ENCODE measurements at regions not wholly inside any gene's neighbourhood (a gene's known extent, or its start where the extent isn't known, plus 50 kb on each side); places are given as distances from the start of the nearest gene placed in this dataset.
"Not testable (repeated sequence)": the region's sequence is repeated elsewhere in the genome, so short reads cannot be mapped to it uniquely, and the experiment has no call there.

DNA sequence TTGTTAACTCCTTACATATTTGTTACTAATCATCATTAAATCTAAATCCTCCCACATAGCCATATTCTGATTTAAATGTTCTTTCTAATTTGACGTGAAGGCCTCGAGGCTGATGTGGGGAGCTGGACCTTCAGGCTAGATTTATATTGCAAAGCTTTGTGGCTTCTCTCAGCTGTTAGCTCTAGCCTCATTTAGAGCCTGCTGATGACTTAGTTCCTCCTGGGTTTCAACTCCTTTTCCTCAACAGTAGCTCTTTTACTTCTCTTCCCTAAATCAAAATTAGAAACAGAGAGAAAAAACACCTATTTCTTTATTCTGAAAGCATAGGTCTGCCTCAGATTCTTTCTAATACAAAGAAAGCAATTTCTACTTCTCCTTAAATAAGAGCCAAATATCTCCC lies 477.5 kb upstream of the CCDC196 start:
- no peak for DNase-seq (ENCODE audit: low read depth in 1 of 2, low spot score in 1 of 2)

DNA sequence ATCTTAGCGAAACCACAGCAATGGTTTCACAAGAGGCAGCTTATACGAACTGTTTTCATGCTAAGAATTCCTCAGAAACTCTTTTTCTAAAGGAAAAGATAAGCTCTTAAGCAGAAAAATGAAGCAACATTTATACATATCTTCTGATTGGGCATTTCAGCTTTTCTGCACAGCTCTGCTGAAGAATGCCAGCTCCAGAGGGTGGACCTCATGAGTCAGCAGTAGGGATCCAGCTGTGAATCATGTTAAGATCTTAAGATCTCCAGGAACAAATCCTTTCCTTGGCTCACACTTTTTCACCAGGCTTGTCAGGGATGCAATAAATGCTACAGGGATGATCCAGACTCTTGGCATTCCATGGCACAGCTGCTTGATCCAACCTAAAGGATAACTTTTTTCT lies 477.1 kb upstream of the CCDC196 start:
- DNase-seq (ENCODE audit: low read depth in 1 of 2, low spot score in 1 of 2): no peak

- no peak for DNase-seq (ENCODE audit: low read depth in 1 of 2, low spot score in 1 of 2)
These were observed 475.5 kb upstream of the CCDC196 start for GRCh38 chr14:66010695-66011094.

DNA sequence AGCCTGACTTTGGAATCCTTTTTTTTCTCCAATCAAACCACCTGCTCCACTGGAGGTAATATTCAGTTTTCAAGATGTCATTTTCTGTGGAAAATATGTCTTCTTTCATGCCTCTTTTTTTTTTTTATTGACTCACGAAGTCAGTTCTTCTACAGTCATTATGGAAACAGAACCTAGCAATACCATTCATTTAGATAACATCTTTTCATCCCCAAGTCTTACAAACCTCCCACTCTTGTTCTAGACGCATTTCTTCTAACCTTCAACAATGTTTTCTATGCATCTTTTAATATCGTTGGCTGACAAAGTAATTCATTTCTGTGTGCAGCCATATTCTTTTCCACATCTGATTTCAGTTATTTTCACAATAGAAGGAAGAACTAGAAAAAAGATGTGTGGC lies 474.3 kb upstream of the CCDC196 start:
- DNase-seq (ENCODE audit: low read depth in 1 of 2, low spot score in 1 of 2): no peak

- DNase-seq (ENCODE audit: low read depth in 1 of 2, low spot score in 1 of 2): not testable (repeated sequence)
These were observed 472.6 kb upstream of the CCDC196 start for GRCh38 chr14:66013607-66014006.

DNA sequence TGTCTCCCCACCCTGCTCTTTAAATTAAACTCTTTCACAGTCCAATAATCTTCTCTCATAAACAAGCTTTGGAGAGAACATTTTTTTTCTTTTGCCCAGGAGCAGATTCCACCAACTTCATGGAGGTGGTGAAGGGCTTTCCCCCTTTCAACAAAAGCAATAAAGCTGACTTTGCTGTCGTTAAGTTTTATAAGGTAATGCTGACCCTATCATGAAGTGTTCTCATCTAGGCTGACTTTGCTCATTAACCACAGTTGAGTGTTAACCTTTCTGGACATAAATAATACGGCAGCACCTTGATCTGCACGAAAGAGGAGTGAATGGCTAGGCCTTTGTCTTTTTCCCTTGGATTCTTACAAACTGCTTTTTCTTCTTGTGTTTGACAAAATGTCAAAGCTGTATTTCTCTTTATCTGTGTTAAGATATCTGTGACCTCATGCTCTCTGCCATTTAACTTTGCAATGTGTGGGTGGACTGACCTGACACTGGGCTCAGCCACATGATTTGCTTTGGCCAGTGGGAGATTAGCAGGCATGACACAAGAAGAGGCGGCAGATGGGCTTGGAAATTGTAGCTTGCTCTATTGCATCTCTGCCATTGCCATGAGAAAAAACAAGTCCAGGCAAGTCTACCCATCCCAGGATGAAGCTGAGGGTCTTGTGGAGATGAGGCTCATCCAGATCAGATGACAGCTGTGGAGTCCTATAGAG lies 470.9 kb upstream of the CCDC196 start:
- no peak for DNase-seq (ENCODE audit: low read depth in 1 of 2, low spot score in 1 of 2)

DNA sequence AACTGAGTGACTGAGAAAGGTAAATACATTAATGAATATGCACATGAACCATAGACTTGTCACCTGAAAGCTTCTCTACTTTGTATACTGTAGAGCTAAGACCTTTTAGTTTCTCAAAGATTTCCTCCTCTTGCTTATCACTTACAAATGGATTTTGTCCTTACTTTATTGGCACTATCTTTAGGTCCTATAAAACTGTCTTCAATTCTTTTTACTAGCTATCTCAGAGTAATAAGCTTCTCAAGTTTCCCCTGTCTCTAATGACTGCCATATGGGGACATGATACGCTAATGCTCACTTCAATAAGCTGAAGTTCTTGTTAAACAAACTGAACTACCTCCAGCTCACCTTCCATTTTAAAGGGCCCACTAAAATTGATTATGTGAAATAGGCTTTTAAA lies 468.2 kb upstream of the CCDC196 start:
- DNase-seq (ENCODE audit: low read depth in 1 of 2, low spot score in 1 of 2): no peak

DNA sequence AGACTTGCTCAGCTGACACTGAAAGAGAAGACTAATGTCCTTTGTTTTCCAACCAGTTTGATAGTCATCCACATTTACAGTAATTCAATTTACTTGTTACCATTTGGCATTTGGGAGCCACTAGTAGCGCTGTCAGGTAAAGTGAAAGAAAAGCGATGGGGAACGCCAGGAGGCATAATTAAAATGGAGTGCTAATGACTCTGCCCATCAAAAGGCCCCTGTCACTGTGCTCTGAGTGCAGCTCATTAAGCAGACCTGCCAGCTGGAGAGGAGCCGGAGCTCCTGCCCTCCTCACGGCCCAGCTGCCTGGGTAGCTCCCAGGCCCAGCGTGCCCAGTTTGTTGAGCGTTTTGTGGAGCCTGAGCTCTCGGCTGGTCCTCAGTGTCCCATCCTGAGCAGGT lies 463.6 kb upstream of the CCDC196 start:
- DNase-seq (ENCODE audit: low read depth in 1 of 2, low spot score in 1 of 2): no peak

GRCh38 chr14:66025779-66026178 lies 460.4 kb upstream of the CCDC196 start:
- DNase-seq (ENCODE audit: low read depth in 1 of 2, low spot score in 1 of 2): no peak

DNA sequence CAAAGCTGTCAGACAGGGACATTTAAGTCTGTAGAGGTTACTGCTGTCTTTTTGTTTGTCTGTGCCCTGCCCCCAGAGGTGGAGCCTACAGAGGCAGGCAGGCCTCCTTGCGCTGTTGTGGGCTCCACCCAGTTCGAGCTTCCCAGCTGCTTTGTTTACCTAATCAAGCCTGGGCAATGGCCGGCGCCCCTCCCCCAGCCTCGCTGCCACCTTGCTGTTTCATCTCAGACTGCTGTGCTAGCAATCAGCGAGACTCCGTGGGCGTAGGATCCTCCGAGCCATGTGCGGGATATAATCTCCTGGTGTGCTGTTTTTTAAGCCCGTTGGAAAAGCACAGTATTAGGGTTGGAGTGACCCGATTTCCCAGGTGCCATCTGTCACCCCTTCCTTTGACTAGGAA lies 454.2 kb upstream of the CCDC196 start:
- not testable (repeated sequence) for DNase-seq (ENCODE audit: low read depth in 1 of 2, low spot score in 1 of 2)

GRCh38 chr14:66032800-66033199 lies 453.4 kb upstream of the CCDC196 start:
- no peak for DNase-seq (ENCODE audit: low read depth in 1 of 2, low spot score in 1 of 2)

GRCh38 chr14:66036547-66036946 lies 449.6 kb upstream of the CCDC196 start:
- DNase-seq (ENCODE audit: low read depth in 1 of 2, low spot score in 1 of 2): no peak

- DNase-seq (ENCODE audit: low read depth in 1 of 2, low spot score in 1 of 2): no peak
These were observed 448.8 kb upstream of the CCDC196 start for GRCh38 chr14:66037361-66037760.

GRCh38 chr14:66038212-66038611 lies 448.0 kb upstream of the CCDC196 start:
- DNase-seq (ENCODE audit: low read depth in 1 of 2, low spot score in 1 of 2): no peak

DNA sequence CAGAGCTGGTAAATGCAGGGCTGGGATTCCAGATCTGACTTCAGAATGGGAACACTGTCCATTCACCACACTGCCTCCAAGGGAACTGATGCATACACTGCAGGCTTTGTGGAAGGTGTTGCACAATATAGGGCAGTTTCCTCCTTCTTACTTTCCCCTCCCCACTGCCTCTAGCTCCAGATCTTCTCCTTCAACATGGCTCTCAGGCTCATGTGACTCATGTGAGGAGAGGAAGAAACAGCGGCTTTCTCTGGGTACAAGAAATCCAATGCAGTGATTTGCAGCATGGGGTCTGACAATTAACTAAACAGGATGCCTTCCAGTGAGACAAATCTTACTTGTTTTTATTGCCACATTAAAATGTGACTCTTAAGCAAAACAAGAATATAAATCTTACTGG lies 447.6 kb upstream of the CCDC196 start:
- no peak for DNase-seq (ENCODE audit: low read depth in 1 of 2, low spot score in 1 of 2)

- no peak for DNase-seq (ENCODE audit: low read depth in 1 of 2, low spot score in 1 of 2)
These were observed 446.7 kb upstream of the CCDC196 start for GRCh38 chr14:66039495-66039894.

DNA sequence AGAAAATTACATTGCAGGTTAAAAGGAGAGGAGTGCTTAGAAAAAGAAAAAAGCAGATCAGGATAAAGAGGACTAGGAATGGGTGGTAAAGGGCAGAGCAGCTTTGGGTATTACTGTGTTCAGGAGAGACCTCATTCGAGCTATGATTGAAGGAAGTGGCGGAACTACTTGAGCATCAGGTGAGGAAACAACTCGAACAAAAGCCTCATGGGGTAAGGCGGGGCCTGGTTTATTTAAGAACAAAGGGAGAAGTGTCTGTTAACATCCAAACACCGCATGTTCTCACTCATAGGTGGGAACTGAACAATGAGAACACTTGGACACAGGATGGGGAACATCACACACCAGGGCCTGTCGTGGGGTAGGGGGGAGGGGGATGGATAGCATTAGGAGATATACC lies 444.6 kb upstream of the CCDC196 start:
- no peak for DNase-seq (ENCODE audit: low read depth in 1 of 2, low spot score in 1 of 2)

GRCh38 chr14:66043921-66044320 lies 442.2 kb upstream of the CCDC196 start:
- no peak for DNase-seq (ENCODE audit: low read depth in 1 of 2, low spot score in 1 of 2)

- DNase-seq (ENCODE audit: low read depth in 1 of 2, low spot score in 1 of 2): no peak
These were observed 440.6 kb upstream of the CCDC196 start for GRCh38 chr14:66045572-66046021.

GRCh38 chr14:66046035-66046434 lies 440.1 kb upstream of the CCDC196 start:
- DNase-seq (ENCODE audit: low read depth in 1 of 2, low spot score in 1 of 2): no peak

DNA sequence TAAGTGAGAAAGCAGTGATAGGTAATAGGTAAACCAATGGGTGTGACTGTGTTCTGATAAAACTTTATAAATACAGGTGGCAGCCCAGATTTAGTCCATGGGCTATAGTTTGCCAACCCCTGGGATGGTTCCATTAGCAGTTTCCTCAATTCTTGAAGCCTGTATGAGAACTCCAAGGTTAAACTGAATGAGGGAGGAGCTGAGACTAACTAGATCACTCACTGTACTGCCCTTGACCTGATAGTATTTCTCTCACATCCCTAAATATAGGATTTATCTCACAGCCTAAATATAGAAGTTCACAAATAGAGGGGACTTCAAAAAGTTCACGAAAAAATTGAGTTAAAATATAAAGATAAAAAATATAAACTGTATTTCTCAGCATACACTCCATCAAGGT lies 439.6 kb upstream of the CCDC196 start:
- no peak for DNase-seq (ENCODE audit: low read depth in 1 of 2, low spot score in 1 of 2)

GRCh38 chr14:66056268-66056907 lies 429.8 kb upstream of the CCDC196 start:
- no peak for DNase-seq (ENCODE audit: low read depth in 1 of 2, low spot score in 1 of 2)

Measured in activated CD4-positive, alpha-beta T cell treated with anti-CD3 and anti-CD28 coated beads, Interleukin-2, amount 50 U/mL, for 24 hours (primary cell).